ENCODE measurements at regions not wholly inside any gene's neighbourhood (a gene's known extent, or its start where the extent isn't known, plus 50 kb on each side); places are given as distances from the start of the nearest gene placed in this dataset.

- 38% methylated on average over 3 of the region's 3 CpGs for WGBS
- Histone ChIP-seq H3K9me3 (no peaks in the 10 kb centered on the region), H3K4me1 (replicated peaks) (no peaks in the 10 kb centered on the region), H3K36me3 (no peaks in the 10 kb centered on the region), H3K4me3 (no peak overlapping the region), H3K27me3 (replicated peaks; ENCODE audit: insufficient read depth) (no peaks in the 10 kb centered on the region), H3K27ac (no peak overlapping the region)
- TF ChIP-seq CTCF (IDR thresholded peaks at IDR 0.05) = no peak
- TF ChIP-seq POLR2A (IDR thresholded peaks at IDR 0.05) = no peak
- no peak for TF ChIP-seq POLR2AphosphoS5 (IDR thresholded peaks at IDR 0.05)
- DNase-seq (ENCODE audit: low spot score) = no peak
- intact Hi-C loops (cut with DNase I) = no loop called here
Observed at GRCh38 chr9:28970241-28970654, 1397.0 kb upstream of the C9orf72 start.

GRCh38 chr9:28971881-28972280 lies 1398.6 kb upstream of the C9orf72 start:
- intact Hi-C loops (cut with DNase I) = no loop called here
- WGBS = 44% methylated on average over 2 of the region's 2 CpGs

GRCh38 chr9:28976250-28976649 lies 1403.0 kb upstream of the C9orf72 start:
- H3K27me3 ChIP-seq (replicated peaks; ENCODE audit: insufficient read depth) = no peaks in the 10 kb centered on the region
- no peaks in the 10 kb centered on the region for H3K9me3 ChIP-seq
- H3K4me3 ChIP-seq = no peak overlapping the region
- DNase-seq (ENCODE audit: low spot score) = no peak
- no peak for TF ChIP-seq POLR2A (IDR thresholded peaks at IDR 0.05)
- TF ChIP-seq POLR2AphosphoS5 (IDR thresholded peaks at IDR 0.05) = no peak
- no peak for TF ChIP-seq CTCF (IDR thresholded peaks at IDR 0.05)
- H3K4me1 ChIP-seq (replicated peaks) = no peaks in the 10 kb centered on the region
- H3K36me3 ChIP-seq = no peaks in the 10 kb centered on the region
- H3K27ac ChIP-seq = no peak overlapping the region
- intact Hi-C loops (cut with DNase I) = no loop called here

More at GRCh38 chr9:28971881-28972280, 1398.6 kb upstream of the C9orf72 start:
- Histone ChIP-seq H3K9me3 (no peaks in the 10 kb centered on the region), H3K4me3 (no peak overlapping the region), H3K27ac (no peak overlapping the region), H3K4me1 (replicated peaks) (no peaks in the 10 kb centered on the region), H3K27me3 (replicated peaks; ENCODE audit: insufficient read depth) (no peaks in the 10 kb centered on the region), H3K36me3 (no peaks in the 10 kb centered on the region)
- TF ChIP-seq POLR2A (IDR thresholded peaks at IDR 0.05) (no peak), POLR2AphosphoS5 (IDR thresholded peaks at IDR 0.05) (no peak), CTCF (IDR thresholded peaks at IDR 0.05) (no peak)
- no peak for DNase-seq (ENCODE audit: low spot score)

- 85% methylated on average over 1 of the region's 1 CpG for WGBS
- no peaks in the 10 kb centered on the region for H3K4me1 ChIP-seq (replicated peaks)
- no peak overlapping the region for H3K27ac ChIP-seq
- H3K36me3 ChIP-seq = no peaks in the 10 kb centered on the region
- no peak for TF ChIP-seq POLR2AphosphoS5 (IDR thresholded peaks at IDR 0.05)
- no peak for TF ChIP-seq CTCF (IDR thresholded peaks at IDR 0.05)
- no peak for TF ChIP-seq POLR2A (IDR thresholded peaks at IDR 0.05)
- intact Hi-C loops (cut with DNase I) = no loop called here
- H3K9me3 ChIP-seq = no peaks in the 10 kb centered on the region
- no peak overlapping the region for H3K4me3 ChIP-seq
- DNase-seq (ENCODE audit: low spot score) = no peak
- H3K27me3 ChIP-seq (replicated peaks; ENCODE audit: insufficient read depth) = no peaks in the 10 kb centered on the region
Observed at GRCh38 chr9:28976684-28977083, 1403.4 kb upstream of the C9orf72 start.

GRCh38 chr9:28981129-28981528 lies 1407.8 kb upstream of the C9orf72 start:
- 30% methylated on average over 1 of the region's 1 CpG for WGBS
- intact Hi-C loops (cut with DNase I) = no loop called here

More at GRCh38 chr9:28981129-28981528, 1407.8 kb upstream of the C9orf72 start:
- Histone ChIP-seq H3K27me3 (replicated peaks; ENCODE audit: insufficient read depth) (no peaks in the 10 kb centered on the region), H3K36me3 (no peaks in the 10 kb centered on the region), H3K4me3 (no peak overlapping the region), H3K27ac (no peak overlapping the region), H3K4me1 (replicated peaks) (no peaks in the 10 kb centered on the region), H3K9me3 (no peaks in the 10 kb centered on the region)
- TF ChIP-seq POLR2AphosphoS5 (IDR thresholded peaks at IDR 0.05) = no peak
- no peak for TF ChIP-seq CTCF (IDR thresholded peaks at IDR 0.05)
- TF ChIP-seq POLR2A (IDR thresholded peaks at IDR 0.05) = no peak
- DNase-seq (ENCODE audit: low spot score) = no peak

Measured in prostate gland (tissue), 2 donors.